Subcutaneous abdominal adipose tissue (tissue), 5 donors: ENCODE measurements at regions not wholly inside any gene's neighbourhood (a gene's known extent, or its start where the extent isn't known, plus 50 kb on each side); places are given as distances from the start of the nearest gene placed in this dataset.

ENCODE experiments used
- H3K27ac ChIP-seq: one replicate; pipeline ENCODE4 v1.7.0; 2013; ENCODE audit warnings: low read depth, mild to moderate bottlenecking, inconsistent platforms, low read length, moderate library complexity
- H3K27me3 ChIP-seq, 5 donors: one replicate each; pipeline ENCODE4 v1.7.0; 2013; ENCODE audit warnings: low read length in 5 of 5, inconsistent platforms in 1 of 5; ENCODE audit not compliant: control insufficient read depth in 5 of 5, insufficient read depth in 4 of 5
- H3K36me3 ChIP-seq, 5 donors: one replicate each; pipeline ENCODE4 v1.7.0; 2013; ENCODE audit warnings: low read length in 5 of 5; ENCODE audit not compliant: control insufficient read depth in 5 of 5, insufficient read depth in 5 of 5
- H3K4me1 ChIP-seq, 5 donors: one replicate each; pipeline ENCODE4 v1.7.0; 2013; ENCODE audit warnings: low read length in 5 of 5, mild to moderate bottlenecking in 3 of 5, moderate library complexity in 1 of 5; ENCODE audit not compliant: control insufficient read depth in 5 of 5, insufficient read depth in 5 of 5
- H3K4me3 ChIP-seq, 5 donors: one replicate each; pipeline ENCODE4 v1.7.0; 2013; ENCODE audit warnings: low read length in 5 of 5, low read depth in 1 of 5
- H3K9ac ChIP-seq, 5 donors: one replicate each; pipeline ENCODE4 v1.7.0; 2013; ENCODE audit warnings: low read length in 5 of 5, mild to moderate bottlenecking in 4 of 5, moderate library complexity in 3 of 5
- H3K9me3 ChIP-seq, 5 donors: one replicate each; pipeline ENCODE4 v1.7.0; 2013; ENCODE audit warnings: low read length in 5 of 5; ENCODE audit not compliant: control insufficient read depth in 5 of 5
- donor health status: healthy.
- donor health status: healthy.
- donor health status: healthy.
- donor health status: healthy.
- donor health status: healthy.

- H3K27ac ChIP-seq: no peak overlapping the region
- no peak overlapping the region for H3K4me3 ChIP-seq
- H3K36me3 ChIP-seq: no peaks in the 10 kb centered on the region
- no peak overlapping the region for H3K9ac ChIP-seq
- H3K4me1 ChIP-seq: no peaks in the 10 kb centered on the region
- no peaks in the 10 kb centered on the region for H3K9me3 ChIP-seq
- H3K27me3 ChIP-seq: no peaks in the 10 kb centered on the region
Observed at GRCh38 chr2:126476691-126477090, 179.3 kb upstream of the GYPC start.

GRCh38 chr2:126480033-126480432 is 175.9 kb upstream of the GYPC start:
- Histone ChIP-seq H3K36me3 (no peaks in the 10 kb centered on the region), H3K9me3 (no peaks in the 10 kb centered on the region), H3K9ac (no peak overlapping the region), H3K27ac (no peak overlapping the region), H3K27me3 (no peaks in the 10 kb centered on the region), H3K4me3 (no peak overlapping the region), H3K4me1 (no peaks in the 10 kb centered on the region)

- Histone ChIP-seq H3K9ac (no peak overlapping the region), H3K4me3 (no peak overlapping the region), H3K36me3 (no peaks in the 10 kb centered on the region), H3K27ac (no peak overlapping the region), H3K4me1 (no peaks in the 10 kb centered on the region), H3K9me3 (no peaks in the 10 kb centered on the region), H3K27me3 (no peaks in the 10 kb centered on the region)
Observed at GRCh38 chr2:126482582-126483464, 173.1 kb upstream of the GYPC start.

- Histone ChIP-seq H3K9me3 (peaks cover 0 to 9% (median 2%) of the 10 kb centered on the region in 5 donors), H3K36me3 (no peaks in the 10 kb centered on the region), H3K4me1 (no peaks in the 10 kb centered on the region), H3K9ac (no peak overlapping the region), H3K27me3 (no peaks in the 10 kb centered on the region), H3K27ac (no peak overlapping the region), H3K4me3 (no peak overlapping the region)
Observed at GRCh38 chr2:126494593-126494992, 161.4 kb upstream of the GYPC start.

- Histone ChIP-seq H3K9me3 (peaks cover 0 to 9% (median 2%) of the 10 kb centered on the region in 5 donors), H3K27ac (no peak overlapping the region), H3K4me1 (no peaks in the 10 kb centered on the region), H3K36me3 (no peaks in the 10 kb centered on the region), H3K4me3 (no peak overlapping the region), H3K27me3 (no peaks in the 10 kb centered on the region), H3K9ac (no peak overlapping the region)
Observed at GRCh38 chr2:126495189-126495588, 160.8 kb upstream of the GYPC start.

GRCh38 chr2:126496493-126496892 is 159.5 kb upstream of the GYPC start:
- Histone ChIP-seq H3K4me1 (no peaks in the 10 kb centered on the region), H3K9me3 (peaks cover 0 to 9% (median 2%) of the 10 kb centered on the region in 5 donors), H3K36me3 (no peaks in the 10 kb centered on the region), H3K27me3 (no peaks in the 10 kb centered on the region), H3K4me3 (no peak overlapping the region), H3K27ac (no peak overlapping the region), H3K9ac (no peak overlapping the region)

- H3K4me1 ChIP-seq: no peaks in the 10 kb centered on the region
- no peak overlapping the region for H3K4me3 ChIP-seq
- no peak overlapping the region for H3K9ac ChIP-seq
- no peaks in the 10 kb centered on the region for H3K36me3 ChIP-seq
- H3K27me3 ChIP-seq: no peaks in the 10 kb centered on the region
- H3K9me3 ChIP-seq: no peaks in the 10 kb centered on the region
- H3K27ac ChIP-seq: no peak overlapping the region
Observed at GRCh38 chr2:126503476-126503875, 152.5 kb upstream of the GYPC start.

GRCh38 chr2:126504949-126505348 is 151.0 kb upstream of the GYPC start:
- H3K4me3 ChIP-seq: no peak overlapping the region
- H3K27ac ChIP-seq: no peak overlapping the region
- H3K4me1 ChIP-seq: no peaks in the 10 kb centered on the region
- no peak overlapping the region for H3K9ac ChIP-seq
- no peaks in the 10 kb centered on the region for H3K27me3 ChIP-seq
- no peaks in the 10 kb centered on the region for H3K36me3 ChIP-seq
- H3K9me3 ChIP-seq: no peaks in the 10 kb centered on the region

- Histone ChIP-seq H3K9me3 (no peaks in the 10 kb centered on the region), H3K36me3 (no peaks in the 10 kb centered on the region), H3K27me3 (no peaks in the 10 kb centered on the region), H3K9ac (no peak overlapping the region), H3K27ac (no peak overlapping the region), H3K4me1 (no peaks in the 10 kb centered on the region), H3K4me3 (no peak overlapping the region)
Observed at GRCh38 chr2:126506786-126507185, 149.2 kb upstream of the GYPC start.

GRCh38 chr2:126507425-126507911 is 148.5 kb upstream of the GYPC start:
- Histone ChIP-seq H3K36me3 (no peaks in the 10 kb centered on the region), H3K9me3 (no peaks in the 10 kb centered on the region), H3K27me3 (no peaks in the 10 kb centered on the region), H3K4me3 (no peak overlapping the region), H3K27ac (no peak overlapping the region), H3K9ac (no peak overlapping the region), H3K4me1 (no peaks in the 10 kb centered on the region)
